ENCODE measurements at regions not wholly inside any gene's neighbourhood (a gene's known extent, or its start where the extent isn't known, plus 50 kb on each side); places are given as distances from the start of the nearest gene placed in this dataset.
"Not testable (repeated sequence)": the region's sequence is repeated elsewhere in the genome, so short reads cannot be mapped to it uniquely, and the experiment has no call there.

DNA sequence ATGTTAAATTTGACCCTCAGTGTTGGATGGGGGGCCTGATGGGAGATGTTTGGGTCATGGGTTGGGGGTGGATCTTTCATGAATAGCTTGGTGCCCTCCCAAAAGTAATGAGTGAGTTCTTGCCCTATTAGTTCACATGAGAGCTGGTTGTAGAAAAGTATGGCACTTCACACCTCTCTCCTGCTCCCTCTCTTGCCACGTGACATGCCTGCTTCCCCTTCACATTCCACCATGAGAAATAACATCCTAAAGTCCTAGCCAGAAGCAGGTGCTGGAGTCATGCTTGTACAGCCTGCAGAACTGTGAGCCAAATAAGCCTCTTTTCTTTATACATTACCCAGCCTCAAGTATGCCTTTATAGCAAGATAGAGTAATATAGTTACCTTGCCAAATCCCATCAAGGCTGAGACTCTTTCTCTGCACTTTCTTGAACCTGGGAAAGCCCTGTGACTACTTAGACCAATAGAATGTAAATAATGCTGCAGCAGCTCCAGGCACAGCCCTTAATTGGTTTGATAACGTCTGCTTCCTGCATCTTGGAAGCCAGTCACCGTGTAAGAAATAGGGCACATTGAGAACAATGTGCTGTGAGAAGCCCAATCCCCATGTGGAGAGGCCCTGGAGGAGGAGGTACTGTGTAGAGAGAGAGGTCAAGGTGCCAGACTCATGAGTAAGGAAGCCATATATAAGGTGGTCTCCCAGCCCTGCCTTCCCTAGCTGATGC, 88.0 kb upstream of the NAMPT start:
- DNase-seq (no peak), ATAC-seq (no peak)
- intact Hi-C loops (cut with DNase I): no loop called here

DNA sequence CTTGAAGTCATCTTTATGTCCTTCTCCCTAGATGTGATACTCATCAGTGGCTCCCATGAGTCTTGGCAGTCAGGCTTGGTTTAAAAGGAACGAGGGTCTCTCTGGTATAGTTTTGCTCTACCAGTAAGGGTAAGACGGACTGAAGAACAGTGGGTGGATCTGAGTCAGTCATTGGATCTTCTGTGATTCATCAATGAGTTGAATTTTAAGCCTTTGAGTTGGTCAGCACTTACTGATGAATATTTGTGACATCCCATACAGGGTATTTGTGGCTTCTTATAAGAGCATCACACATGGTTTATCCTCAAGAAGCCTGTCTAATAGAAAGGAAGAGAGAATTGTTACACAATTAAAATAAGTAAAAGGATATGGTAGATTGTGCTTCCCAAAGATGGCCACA, 87.3 kb upstream of the NAMPT start:
- intact Hi-C loops (cut with DNase I): no loop called here
- no peak for ATAC-seq
- DNase-seq: no peak

DNA sequence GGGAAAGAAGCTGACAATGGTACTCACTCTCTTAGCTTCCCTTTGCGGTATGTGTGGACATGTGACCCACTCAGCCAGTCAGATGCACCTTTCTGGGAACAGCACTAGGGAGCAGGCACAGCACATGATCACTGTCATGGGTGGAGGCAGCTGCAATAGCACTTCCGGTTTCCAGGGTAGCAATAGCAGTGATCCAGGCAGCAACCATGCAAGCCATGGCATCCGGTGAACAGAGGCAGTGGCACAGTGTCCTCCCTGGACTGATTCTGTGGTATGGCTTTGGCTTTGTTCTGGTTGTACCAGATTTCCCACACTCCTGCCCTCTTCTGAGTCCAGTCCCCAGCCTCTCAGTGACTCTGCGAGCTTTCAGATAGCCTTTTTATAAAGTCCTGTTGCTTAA, 86.8 kb upstream of the NAMPT start:
- intact Hi-C loops (cut with DNase I): no loop called here
- DNase-seq: no peak
- ATAC-seq: peak in 1 of 2 donors; percentile 64

DNA sequence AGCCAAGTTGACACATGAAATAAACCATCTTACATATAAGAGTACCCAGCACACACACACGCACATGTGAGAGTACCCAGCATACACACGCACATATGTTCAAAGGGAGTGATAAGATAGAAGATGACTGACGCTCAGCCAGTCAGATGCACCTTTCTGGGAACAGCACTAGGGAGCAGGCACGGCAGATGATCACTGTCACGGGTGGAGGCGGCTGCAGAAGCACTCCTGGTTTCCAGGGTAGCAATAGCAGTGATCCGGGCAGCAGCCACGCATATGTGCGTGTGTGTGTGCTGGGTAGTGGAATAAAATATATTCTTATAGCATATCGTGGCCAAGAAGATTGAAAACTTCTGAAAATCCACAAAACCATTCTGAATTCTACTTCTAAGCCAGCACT, 85.8 kb upstream of the NAMPT start:
- ATAC-seq: no peak
- intact Hi-C loops (cut with DNase I): no loop called here
- no peak for DNase-seq

DNA sequence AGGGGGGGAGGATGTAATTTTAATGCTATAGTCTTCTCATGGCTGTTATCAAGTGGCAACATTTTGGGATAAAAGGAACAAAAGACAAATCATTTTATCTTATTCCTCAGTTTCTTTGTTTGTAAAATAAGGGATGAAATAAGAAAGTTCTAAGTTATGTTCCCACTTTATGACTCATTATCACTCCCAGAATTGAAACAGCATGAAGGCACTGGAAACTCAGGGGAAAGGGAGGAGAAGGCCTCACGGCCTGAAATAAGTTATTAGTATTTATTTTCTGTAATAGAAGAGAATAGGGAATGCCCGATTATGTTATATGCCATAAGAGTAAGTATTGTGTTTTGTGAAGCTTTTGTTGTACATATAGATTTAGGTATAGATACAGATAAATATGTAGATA, 85.0 kb upstream of the NAMPT start:
- DNase-seq (no peak), ATAC-seq (no peak)
- intact Hi-C loops (cut with DNase I): no loop called here

DNA sequence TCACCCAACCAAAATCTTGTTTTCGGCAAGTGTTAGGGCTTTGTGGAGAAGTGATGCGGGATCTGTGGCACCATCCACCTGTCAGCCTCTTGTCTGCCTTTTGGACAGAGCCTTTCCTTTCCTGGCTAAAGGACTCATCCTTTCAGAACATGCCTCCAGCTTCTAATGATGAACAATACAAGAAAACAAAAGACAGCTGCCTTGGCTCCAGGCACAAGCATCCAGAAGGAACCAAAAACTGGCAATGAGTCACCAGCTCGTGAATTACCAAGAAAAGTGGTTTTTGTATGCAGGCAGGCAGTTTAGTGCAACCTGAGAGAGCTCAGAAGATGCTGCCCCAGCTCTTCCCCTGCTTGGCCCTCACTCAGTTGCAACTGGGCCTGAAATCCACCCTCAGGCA, 84.6 kb upstream of the NAMPT start:
- peak in 1 of 2 donors; percentile 35 for ATAC-seq
- no peak for DNase-seq
- intact Hi-C loops (cut with DNase I): no loop called here

DNA sequence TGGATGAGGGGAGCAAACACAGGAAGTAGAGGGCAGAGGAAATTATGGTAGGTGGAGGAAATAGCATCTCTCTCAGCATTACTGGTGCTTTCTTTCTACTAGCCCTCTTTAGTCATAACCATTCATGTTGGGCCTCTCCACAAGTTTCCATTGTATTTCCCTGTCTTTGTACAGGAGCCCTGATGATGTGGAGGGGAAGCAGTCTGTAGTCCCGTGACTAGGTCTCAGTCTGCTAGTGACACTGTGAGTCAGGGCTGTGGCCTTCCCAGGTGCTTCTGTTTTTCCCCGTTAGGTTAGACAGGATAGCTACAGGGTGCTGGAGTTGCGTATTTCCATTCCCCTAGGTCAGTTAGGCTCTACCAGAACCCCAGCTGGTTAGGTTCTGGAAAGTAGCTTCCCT, 82.9 kb upstream of the NAMPT start:
- DNase-seq (no peak), ATAC-seq (no peak)
- intact Hi-C loops (cut with DNase I): no loop called here

DNA sequence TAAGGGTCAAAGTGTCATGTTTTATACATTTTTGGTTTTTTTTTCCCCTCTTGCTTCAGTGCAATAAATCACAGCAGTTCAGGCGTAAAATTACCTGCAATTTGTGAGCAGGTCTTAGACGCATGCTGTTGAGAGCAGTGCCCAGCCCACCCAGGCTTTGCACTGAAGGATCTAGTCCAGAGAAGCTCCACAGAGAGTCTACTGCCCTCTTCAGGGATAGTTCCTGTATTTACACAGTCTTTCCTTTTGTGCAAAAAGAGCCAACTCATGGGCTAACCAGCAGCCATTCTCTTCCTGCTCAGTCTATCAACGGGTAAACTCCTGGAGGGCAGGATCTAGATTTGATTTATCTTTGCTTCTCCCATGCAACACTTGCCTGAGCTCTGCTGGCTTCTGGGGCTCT, 82.2 kb upstream of the NAMPT start:
- DNase-seq (no peak), ATAC-seq (peak in 1 of 2 donors; percentile 42)
- intact Hi-C loops (cut with DNase I): no loop called here

DNA sequence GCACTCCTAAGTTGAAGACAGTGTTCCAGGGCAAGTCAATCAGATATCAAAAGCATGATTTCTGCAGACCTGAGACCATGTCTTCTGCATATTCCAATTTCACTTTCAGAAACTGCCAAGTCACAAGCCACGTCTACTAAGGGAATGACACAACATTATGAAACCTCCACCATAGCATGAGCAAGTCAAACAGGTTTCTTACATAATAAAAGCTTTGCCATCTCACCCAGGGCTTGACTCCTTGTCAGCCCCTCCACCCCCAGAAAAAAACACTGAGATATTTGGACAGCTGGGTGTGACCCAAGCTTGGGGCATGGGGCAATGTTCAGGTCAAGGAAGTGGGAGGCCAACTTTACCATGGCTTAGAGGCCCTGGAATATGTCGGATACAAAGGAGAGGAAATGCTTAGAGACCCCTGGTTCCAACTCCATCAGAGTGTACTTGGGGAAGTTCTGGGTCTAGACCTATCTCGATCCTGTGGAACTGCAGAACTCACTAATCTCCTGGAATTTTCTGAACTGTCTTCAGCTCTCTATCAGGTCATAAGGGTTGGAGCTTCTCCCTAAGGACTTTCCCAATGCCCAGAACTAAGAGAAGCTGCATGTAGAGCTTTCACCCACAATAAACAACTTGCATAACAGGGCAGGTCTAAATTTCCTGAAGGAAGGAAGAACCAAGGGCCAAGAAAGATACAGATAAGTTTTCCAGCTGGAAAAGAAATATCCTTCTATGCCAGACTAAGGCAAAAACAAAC, 80.6 kb upstream of the NAMPT start:
- no peak for DNase-seq
- intact Hi-C loops (cut with DNase I): no loop called here
- ATAC-seq: peak; percentile 17 to 84

DNA sequence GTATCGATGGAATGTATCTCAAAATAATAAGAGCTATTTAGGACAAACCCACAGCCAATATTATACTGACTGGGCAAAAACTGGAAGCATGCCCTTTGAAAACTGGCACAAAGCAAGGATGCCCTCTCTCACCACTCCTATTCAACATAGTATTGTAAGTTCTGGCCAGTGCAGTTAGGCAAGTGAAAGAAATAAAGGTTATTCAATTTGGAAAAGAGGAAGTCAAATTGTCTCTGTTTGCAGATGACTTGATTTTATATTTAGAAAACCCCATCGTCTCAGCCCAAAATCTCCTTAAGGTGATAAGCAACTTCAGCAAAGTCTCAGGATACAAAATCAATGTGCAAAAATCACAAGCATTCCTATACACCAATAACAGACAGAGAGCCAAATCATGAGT, 77.7 kb upstream of the NAMPT start:
- DNase-seq; ATAC-seq; intact Hi-C loops (cut with DNase I): not testable (repeated sequence)

DNA sequence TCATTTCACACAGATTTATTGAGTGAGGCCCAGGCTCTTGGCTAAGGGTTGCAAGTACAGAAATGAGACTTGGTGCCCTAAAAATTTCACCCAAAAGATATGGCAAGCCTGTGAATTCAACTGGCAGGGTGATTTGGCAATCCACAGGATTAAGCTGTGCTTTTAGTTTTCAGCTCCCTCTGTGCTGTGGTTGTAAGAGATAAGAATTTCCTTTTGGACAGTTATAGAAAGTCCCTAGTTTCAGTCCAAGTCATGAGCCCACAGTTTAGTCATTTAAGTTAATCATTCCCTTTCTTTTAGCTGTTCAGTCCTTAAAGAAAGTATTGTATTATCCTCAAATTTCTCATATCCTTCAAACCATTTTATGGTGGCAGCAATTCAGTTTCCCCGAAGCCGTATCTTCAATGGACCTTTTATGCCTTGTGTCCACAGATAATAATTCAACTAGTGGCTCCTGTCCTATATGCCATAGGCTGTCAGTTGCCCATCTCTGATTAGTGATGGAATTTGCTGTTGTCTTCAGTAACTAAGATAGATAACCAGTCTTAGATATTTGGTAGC, 73.4 kb upstream of the NAMPT start:
- ATAC-seq: peak; percentile 69 to 82
- intact Hi-C loops (cut with DNase I): no loop called here
- DNase-seq: no peak

DNA sequence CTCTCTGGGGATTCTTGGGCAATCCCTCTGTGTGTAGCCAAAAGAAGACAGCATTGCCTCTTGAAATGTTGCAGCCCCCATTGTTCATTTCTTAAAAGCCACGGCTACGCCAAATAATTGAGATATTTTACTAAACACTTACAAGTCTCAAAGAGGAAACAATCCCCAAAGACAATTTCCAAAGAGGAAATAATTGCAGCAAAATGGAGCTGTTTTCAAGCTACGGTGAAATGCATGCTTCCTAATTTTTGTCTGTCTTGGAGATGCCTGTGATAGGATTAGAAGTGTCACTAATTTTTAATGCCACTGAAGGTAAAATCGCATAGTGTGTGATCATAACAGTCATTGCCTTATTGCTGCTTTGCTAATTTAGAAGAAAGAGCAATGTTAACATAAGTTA, 72.9 kb upstream of the NAMPT start:
- ATAC-seq (no peak), DNase-seq (no peak)
- intact Hi-C loops (cut with DNase I): no loop called here

DNA sequence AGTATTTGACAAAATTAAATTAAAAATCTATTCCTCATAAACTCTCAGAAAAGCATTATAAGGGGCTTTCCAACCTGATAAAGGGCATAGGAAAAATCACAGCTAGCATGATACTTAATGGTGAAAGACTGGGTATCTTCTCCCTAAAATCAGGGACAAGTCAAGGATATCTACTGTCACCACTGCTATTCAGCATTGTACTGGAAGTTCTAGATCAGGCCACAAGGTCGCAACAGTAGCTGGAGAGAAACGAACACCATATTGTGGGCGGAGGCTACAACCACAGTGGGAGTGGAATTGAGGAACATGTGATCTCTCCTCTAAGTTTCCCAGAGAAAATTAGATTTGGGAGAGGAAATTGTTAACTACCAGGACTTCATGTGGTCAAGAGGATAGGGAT, 70.0 kb upstream of the NAMPT start:
- no peak for DNase-seq
- intact Hi-C loops (cut with DNase I): no loop called here

DNA sequence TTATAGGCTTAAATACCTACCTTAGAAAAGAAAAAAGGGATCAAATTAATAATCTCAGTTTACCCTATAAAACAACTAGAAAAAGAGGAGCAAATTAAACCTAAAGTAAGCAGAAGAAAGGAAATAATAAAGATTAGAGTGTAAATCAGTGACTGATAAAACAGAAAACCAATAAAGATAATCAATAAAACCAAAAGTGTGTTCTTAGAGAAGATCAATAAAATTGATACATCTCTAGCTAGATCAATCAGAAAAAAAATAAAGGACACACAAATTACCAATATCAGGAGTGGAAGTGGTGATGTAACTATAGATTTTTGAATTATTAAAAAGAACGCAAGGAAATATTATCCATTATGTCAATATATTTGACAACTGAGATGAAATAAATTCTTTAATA, 69.2 kb upstream of the NAMPT start:
- DNase-seq (no peak), ATAC-seq (no peak)
- intact Hi-C loops (cut with DNase I): no loop called here

More for the DNA sequence above, 70.0 kb upstream of the NAMPT start:
- no peak for ATAC-seq

DNA sequence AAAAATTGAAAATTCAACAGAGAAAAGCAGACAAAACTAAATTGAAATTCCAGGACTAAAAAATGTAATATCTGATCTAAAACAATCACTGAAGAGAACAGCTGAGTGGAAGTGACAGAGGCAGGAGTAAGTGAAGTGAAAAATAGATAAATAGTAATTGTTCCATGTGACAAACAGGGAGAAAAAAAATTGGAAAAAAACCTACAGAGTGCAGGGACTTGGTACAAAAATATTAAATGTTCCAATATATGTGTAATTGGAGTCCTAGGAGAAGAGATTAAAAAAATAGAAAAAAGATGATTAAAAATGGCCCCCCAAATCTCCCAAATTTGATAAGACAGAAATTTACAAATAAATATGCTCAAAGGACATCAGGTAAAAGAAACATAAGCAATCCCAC, 63.4 kb upstream of the NAMPT start:
- intact Hi-C loops (cut with DNase I): no loop called here

DNA sequence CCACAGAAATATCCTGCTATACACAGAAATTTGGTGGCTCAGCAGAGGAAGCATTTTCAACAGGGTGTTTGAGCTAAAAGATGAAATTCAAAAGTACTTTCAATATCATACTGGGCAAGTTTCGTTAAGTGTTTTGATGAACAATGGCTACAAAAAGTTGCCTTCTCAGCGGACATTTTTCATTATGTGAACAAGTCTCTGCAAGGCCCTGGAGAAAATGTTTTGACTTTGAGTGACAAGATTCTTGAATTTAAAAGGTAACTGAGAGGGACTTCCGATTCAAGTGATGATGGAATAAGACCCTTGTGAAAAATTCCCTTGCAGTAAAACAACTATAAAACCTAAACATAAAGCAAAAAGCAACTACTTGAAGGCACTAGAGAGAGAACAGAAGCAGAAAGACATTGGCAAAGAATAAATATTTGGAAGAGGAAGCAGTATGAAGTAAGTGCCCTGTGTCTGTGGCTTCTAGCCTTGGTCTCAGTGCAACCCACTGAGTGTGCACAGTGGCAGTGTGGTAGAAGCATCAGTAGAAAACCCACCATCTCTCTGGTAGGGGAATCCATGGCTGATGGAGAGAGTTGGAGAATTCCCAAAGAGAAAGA, 62.5 kb upstream of the NAMPT start:
- no peak for DNase-seq

More for the DNA sequence above, 63.4 kb upstream of the NAMPT start:
- ATAC-seq (no peak), DNase-seq (no peak)

DNA sequence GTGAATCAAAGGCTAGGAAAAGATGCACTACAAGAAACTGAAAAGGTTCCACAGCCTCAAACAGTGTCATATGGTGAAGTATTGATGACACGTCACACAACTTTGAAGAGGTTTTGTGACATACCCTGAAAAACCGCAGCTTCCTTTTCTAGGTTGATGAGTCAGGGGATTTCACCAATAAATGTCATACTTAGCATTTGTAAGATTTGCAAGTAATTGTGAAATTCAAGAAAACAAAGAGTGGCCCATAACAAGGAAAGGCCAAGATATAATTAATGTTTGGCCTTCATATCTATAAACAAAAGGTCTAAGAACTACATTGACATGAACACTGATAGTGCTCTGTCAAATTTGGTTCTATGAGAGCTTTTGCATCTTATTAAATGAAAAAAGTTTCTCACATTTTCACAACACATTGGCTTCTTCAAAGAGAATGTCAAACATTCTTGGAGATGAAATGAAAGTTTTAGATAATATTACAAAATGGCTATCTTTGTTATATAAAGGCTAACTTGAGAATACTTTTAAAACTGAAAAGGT, 62.0 kb upstream of the NAMPT start:
- peak; percentile 55 to 65 for ATAC-seq
- intact Hi-C loops (cut with DNase I): no loop called here
- DNase-seq: no peak

More for the DNA sequence above, 62.5 kb upstream of the NAMPT start:
- peak in 1 of 2 donors; percentile 21 for ATAC-seq
- intact Hi-C loops (cut with DNase I): no loop called here

DNA sequence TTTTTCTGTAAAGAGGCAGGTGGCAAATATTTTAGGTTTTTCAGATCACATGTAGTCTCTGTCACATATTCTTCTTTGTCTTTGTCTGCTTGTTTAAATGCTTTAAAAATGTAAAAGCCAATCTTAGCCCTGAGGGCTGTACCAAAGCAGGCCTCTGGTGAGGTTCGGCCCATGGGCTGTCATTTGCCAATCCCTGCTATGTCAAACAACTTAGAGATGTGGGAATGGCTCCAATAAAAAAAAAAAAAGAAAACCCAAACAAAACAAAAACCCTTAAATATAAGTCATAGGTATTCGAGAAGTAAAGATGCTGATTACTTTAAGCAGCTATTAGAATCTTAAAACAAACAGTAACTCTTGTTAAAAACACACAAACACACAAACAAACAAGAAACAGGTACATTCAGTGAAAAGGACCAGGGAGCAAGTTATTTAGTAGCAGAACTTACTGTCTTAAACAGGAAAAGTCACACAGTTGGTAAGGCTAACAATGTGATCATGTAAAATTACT, 61.4 kb upstream of the NAMPT start:
- ATAC-seq: no peak
- intact Hi-C loops (cut with DNase I): no loop called here
- DNase-seq: no peak

DNA sequence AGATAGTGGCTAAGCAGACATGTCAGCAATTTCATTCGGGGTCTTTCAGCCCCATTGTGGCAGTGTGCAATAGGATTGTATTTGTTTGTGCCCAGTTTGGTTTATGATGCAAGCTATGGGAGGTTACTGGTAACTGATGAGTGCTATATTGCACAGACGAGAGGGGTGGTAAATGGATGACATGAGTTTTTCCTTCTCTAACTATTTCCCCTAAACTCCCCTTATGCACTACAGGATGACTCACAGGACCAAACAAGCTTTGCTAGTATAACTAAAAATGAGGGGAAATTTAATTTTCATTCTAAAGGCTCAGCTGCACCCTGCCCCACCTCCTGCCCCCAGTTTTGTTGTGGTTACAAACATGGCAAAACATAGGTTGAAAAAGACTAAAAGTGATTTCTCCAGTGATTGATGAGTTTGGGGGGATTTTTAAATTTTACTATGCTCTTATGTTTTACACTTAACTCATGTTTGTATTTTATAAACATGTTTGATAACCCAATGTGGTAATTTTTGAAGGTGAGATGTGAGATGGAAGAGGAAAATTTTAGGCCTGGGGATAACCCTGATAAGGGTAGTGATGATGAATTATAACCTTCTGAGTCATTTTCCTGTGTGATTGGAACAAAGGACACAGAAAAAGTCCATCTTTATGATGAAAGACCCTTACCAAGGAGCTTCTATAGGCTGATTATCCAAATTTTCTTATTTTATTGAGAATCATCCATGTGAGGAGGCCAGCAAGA, 60.8 kb upstream of the NAMPT start:
- no peak for DNase-seq
- intact Hi-C loops (cut with DNase I): no loop called here
- peak in 1 of 2 donors; percentile 71 for ATAC-seq
